A549 (cell line): ENCODE measurements at regions not wholly inside any gene's neighbourhood (a gene's known extent, or its start where the extent isn't known, plus 50 kb on each side); places are given as distances from the start of the nearest gene placed in this dataset.

ENCODE experiments used
- ATAC-seq, 2 experiments: fragments of 200-7000 bp in 1 of 2; fragments of >200 bp in 1 of 2; cut with Nextera tagmentation in 1 of 2; cut with Tn5 transposase in 1 of 2; 3 replicates each; pipeline versions ENCODE4 v1.8.0 to v1.9.1; 2018 to 2020; ENCODE audit warnings: mild to moderate bottlenecking in 1 of 2, moderate library complexity in 1 of 2
- CTCF ChIA-PET: fragments of 300-600 bp; sonication (Branson Sonifier 250); formaldehyde crosslinking; extraction: SDS; loops from one replicate; lab custom pipeline; 2021; ENCODE audit warnings: antibody characterized with exemption, inconsistent platforms; lab: Yijun Ruan, JAX
- POLR2A ChIA-PET: fragments of 350-600 bp; formaldehyde crosslinking; extraction: SDS; loops from one replicate; lab custom pipeline; 2021; ENCODE audit warnings: antibody characterized with exemption, inconsistent platforms; lab: Yijun Ruan, JAX
- DNase-seq, 2 experiments: peaks; one replicate each; pipeline versions ENCODE4 v3.0.0 to v3.0.0-alpha.2; 2011 to 2016; ENCODE audit warnings: low read depth in 1 of 2, low spot score in 1 of 2
- FAIRE-seq: peaks from 2 replicates; lab custom pipeline; 2011; peaks lifted over from hg19 to GRCh38; lab: Jason Lieb, UNC
- H3K27ac ChIP-seq, 2 experiments: fragments of >200 bp; sonication (Bioruptor Twin); formaldehyde crosslinking; 3 replicates each; pipeline ENCODE4 v1.5.1; 2016 to 2017
- H3K4me1 ChIP-seq: fragments of >200 bp; sonication (Bioruptor Twin); formaldehyde crosslinking; 3 replicates; pipeline ENCODE4 v1.6.1; 2016
- H3K4me2 ChIP-seq: fragments of >200 bp; sonication (Bioruptor Twin); formaldehyde crosslinking; 3 replicates; pipeline ENCODE4 v1.6.1; 2016
- H3K4me3 ChIP-seq: fragments of >200 bp; sonication (Bioruptor Twin); formaldehyde crosslinking; 3 replicates; pipeline ENCODE4 v1.5.1; 2016
- H3K9me3 ChIP-seq: fragments of >200 bp; sonication (Bioruptor Twin); formaldehyde crosslinking; 3 replicates; pipeline ENCODE4 v1.6.1; 2016
- BHLHE40 ChIP-seq: IDR thresholded peaks from 2 replicates; pipeline ENCODE4 v1.6.1; 2012; ENCODE audit warnings: low read depth, low read length, inconsistent platforms
- CBX8 ChIP-seq: fragments of 200-600 bp; sonication (generic); IDR thresholded peaks from 2 replicates; pipeline ENCODE4 v1.6.1; 2016
- CEBPB ChIP-seq, 2 experiments: fragments of >200 bp in 1 of 2; sonication (Bioruptor Twin) in 1 of 2; formaldehyde crosslinking in 1 of 2; IDR thresholded peaks; 2 replicates each; pipeline ENCODE4 v1.6.1; 2012 to 2016
- CHD4 ChIP-seq: fragments of 200-600 bp; sonication (generic); IDR thresholded peaks from 2 replicates; pipeline ENCODE4 v1.6.1; 2016; ENCODE audit warnings: antibody characterized with exemption, mild to moderate bottlenecking, borderline replicate concordance
- E2F6 ChIP-seq: IDR thresholded peaks from 2 replicates; pipeline ENCODE4 v1.6.1; 2012; ENCODE audit warnings: low read depth, borderline replicate concordance
- EHF ChIP-seq: fragments of 250-450 bp; sonication (Bioruptor Pico); IDR thresholded peaks from 2 replicates; pipeline ENCODE4 v1.5.0; 2020; ENCODE audit warnings: mild to moderate bottlenecking
- HDAC2 ChIP-seq: fragments of 200-600 bp; sonication (generic); IDR thresholded peaks from 2 replicates; pipeline ENCODE4 v1.6.1; 2016
- HOXB5 ChIP-seq: fragments of 250-450 bp; sonication (Bioruptor Pico); IDR thresholded peaks from 2 replicates; pipeline ENCODE4 v1.5.0; 2020; ENCODE audit warnings: mild to moderate bottlenecking, moderate library complexity
- KDM5A ChIP-seq: fragments of 200-600 bp; sonication (generic); IDR thresholded peaks from 2 replicates; pipeline ENCODE4 v1.6.1; 2016; ENCODE audit warnings: antibody characterized with exemption, mild to moderate bottlenecking
- MAFK ChIP-seq: fragments of 450-650 bp; IDR thresholded peaks from 2 replicates; pipeline ENCODE4 v1.6.1; 2014; ENCODE audit not compliant: partially characterized antibody
- MAZ ChIP-seq: fragments of 150-350 bp; IDR thresholded peaks from 2 replicates; pipeline ENCODE4 v1.6.1; 2014; ENCODE audit warnings: antibody characterized with exemption, low read depth, low read length, borderline replicate concordance
- NR3C1 ChIP-seq: fragments of >200 bp; sonication (Bioruptor Twin); formaldehyde crosslinking; IDR thresholded peaks from 3 replicates; pipeline ENCODE4 v1.6.1; 2017
- POLR2A ChIP-seq: IDR thresholded peaks from 2 replicates; pipeline ENCODE4 v1.6.1; 2012; ENCODE audit warnings: mild to moderate bottlenecking, low read length
- POLR2AphosphoS2 ChIP-seq: conservative IDR thresholded peaks from 2 replicates; pipeline ENCODE4 v1.6.1; 2012; ENCODE audit warnings: low read length, improper control_type of control experiment, inconsistent platforms
- RFX5 ChIP-seq: fragments of 450-650 bp; IDR thresholded peaks from 2 replicates; pipeline ENCODE4 v1.7.1; 2014; ENCODE audit warnings: antibody characterized with exemption, mild to moderate bottlenecking, moderate library complexity
- ZC3H11A ChIP-seq: fragments of 450-650 bp; IDR thresholded peaks from 2 replicates; pipeline ENCODE4 v1.6.1; 2014; ENCODE audit warnings: antibody characterized with exemption, mild to moderate bottlenecking
- ZSCAN20 ChIP-seq: fragments of 250-450 bp; sonication (Bioruptor Pico); IDR thresholded peaks from 2 replicates; pipeline ENCODE4 v1.8.0; 2022; ENCODE audit warnings: mild to moderate bottlenecking, moderate library complexity
- whole genome bisulfite sequencing: methylation state at CpG from one replicate; pipeline ENCODE4 v1.1.6; 2017; ENCODE audit errors: missing lambda C conversion rate; 5-methylcytosine and 5-hydroxymethylcytosine counted together
- TF ChIP-seq, protein P1 (sequence below): IDR thresholded peaks from 2 replicates; pipeline ENCODE4 v1.6.1; 2012
- TF ChIP-seq, protein P2 (sequence below): fragments of 150-350 bp; IDR thresholded peaks from 2 replicates; pipeline ENCODE4 v1.6.1; 2014; ENCODE audit warnings: low read depth, mild to moderate bottlenecking, low read length
- TF ChIP-seq, protein P3 (sequence below): fragments of >200 bp; sonication (Bioruptor Twin); formaldehyde crosslinking; IDR thresholded peaks from 3 replicates; pipeline ENCODE4 v1.5.1; 2016
- TF ChIP-seq, protein P4 (sequence below): fragments of 450-650 bp; IDR thresholded peaks from 2 replicates; pipeline ENCODE4 v1.6.1; 2014; ENCODE audit warnings: antibody characterized with exemption

- ATAC-seq (no peak), FAIRE-seq (no peak)
These were observed 72.7 kb upstream of the RPL34 start for GRCh38 chr4:108547682-108548081.

GRCh38 chr4:108546728-108547127 is 73.6 kb upstream of the RPL34 start:
- POLR2A ChIA-PET = no interaction called here
- H3K27ac ChIP-seq = no peak overlapping the region
- H3K4me2 ChIP-seq = no peak overlapping the region
- H3K4me3 ChIP-seq = no peak overlapping the region
- no peaks in the 10 kb centered on the region for H3K9me3 ChIP-seq
- no peaks in the 10 kb centered on the region for H3K4me1 ChIP-seq
- DNase-seq = no peak
- CTCF ChIA-PET = no interaction called here
- WGBS = 8% methylated on average over 1 of the region's 3 CpGs
- TF ChIP-seq, protein P1, sequence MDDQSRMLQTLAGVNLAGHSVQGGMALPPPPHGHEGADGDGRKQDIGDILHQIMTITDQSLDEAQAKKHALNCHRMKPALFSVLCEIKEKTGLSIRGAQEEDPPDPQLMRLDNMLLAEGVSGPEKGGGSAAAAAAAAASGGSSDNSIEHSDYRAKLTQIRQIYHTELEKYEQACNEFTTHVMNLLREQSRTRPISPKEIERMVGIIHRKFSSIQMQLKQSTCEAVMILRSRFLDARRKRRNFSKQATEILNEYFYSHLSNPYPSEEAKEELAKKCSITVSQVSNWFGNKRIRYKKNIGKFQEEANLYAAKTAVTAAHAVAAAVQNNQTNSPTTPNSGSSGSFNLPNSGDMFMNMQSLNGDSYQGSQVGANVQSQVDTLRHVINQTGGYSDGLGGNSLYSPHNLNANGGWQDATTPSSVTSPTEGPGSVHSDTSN = no peak
- TF ChIP-seq NR3C1 (no peak), HOXB5 (CRISPR knock-in tag) (no peak), MAFK (no peak), HDAC2 (no peak), CHD4 (no peak), MAZ (no peak), POLR2A (no peak), EHF (CRISPR knock-in tag) (no peak), E2F6 (no peak), ZC3H11A (no peak), BHLHE40 (no peak)
- TF ChIP-seq, protein P2, sequence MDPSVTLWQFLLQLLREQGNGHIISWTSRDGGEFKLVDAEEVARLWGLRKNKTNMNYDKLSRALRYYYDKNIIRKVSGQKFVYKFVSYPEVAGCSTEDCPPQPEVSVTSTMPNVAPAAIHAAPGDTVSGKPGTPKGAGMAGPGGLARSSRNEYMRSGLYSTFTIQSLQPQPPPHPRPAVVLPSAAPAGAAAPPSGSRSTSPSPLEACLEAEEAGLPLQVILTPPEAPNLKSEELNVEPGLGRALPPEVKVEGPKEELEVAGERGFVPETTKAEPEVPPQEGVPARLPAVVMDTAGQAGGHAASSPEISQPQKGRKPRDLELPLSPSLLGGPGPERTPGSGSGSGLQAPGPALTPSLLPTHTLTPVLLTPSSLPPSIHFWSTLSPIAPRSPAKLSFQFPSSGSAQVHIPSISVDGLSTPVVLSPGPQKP = no peak
- TF ChIP-seq, protein P3, sequence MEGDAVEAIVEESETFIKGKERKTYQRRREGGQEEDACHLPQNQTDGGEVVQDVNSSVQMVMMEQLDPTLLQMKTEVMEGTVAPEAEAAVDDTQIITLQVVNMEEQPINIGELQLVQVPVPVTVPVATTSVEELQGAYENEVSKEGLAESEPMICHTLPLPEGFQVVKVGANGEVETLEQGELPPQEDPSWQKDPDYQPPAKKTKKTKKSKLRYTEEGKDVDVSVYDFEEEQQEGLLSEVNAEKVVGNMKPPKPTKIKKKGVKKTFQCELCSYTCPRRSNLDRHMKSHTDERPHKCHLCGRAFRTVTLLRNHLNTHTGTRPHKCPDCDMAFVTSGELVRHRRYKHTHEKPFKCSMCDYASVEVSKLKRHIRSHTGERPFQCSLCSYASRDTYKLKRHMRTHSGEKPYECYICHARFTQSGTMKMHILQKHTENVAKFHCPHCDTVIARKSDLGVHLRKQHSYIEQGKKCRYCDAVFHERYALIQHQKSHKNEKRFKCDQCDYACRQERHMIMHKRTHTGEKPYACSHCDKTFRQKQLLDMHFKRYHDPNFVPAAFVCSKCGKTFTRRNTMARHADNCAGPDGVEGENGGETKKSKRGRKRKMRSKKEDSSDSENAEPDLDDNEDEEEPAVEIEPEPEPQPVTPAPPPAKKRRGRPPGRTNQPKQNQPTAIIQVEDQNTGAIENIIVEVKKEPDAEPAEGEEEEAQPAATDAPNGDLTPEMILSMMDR = no peak
- ATAC-seq = no peak
- no peak for FAIRE-seq

More at GRCh38 chr4:108547682-108548081, 72.7 kb upstream of the RPL34 start:
- TF ChIP-seq CBX8 (no peak), MAFK (no peak), ZC3H11A (no peak), KDM5A (no peak), EHF (CRISPR knock-in tag) (no peak), RFX5 (no peak)
- TF ChIP-seq, protein P4, sequence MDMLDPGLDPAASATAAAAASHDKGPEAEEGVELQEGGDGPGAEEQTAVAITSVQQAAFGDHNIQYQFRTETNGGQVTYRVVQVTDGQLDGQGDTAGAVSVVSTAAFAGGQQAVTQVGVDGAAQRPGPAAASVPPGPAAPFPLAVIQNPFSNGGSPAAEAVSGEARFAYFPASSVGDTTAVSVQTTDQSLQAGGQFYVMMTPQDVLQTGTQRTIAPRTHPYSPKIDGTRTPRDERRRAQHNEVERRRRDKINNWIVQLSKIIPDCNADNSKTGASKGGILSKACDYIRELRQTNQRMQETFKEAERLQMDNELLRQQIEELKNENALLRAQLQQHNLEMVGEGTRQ = no peak
- TF ChIP-seq, all 56 proteins: peak for 0
- H3K27ac ChIP-seq = no peak overlapping the region
- CTCF ChIA-PET = interaction anchor here (1.1 kb wide), 1 partner anchor 25 kb away, joined by 3 read pairs; no protein-coding TSS in a partner anchor
- H3K4me1 ChIP-seq = no peaks in the 10 kb centered on the region
- no peak overlapping the region for H3K4me2 ChIP-seq
- DNase-seq = no peak
- H3K9me3 ChIP-seq = no peaks in the 10 kb centered on the region
- POLR2A ChIA-PET = no interaction called here
- H3K4me3 ChIP-seq = no peak overlapping the region

GRCh38 chr4:108544481-108544880 is 75.9 kb upstream of the RPL34 start:
- peak in 1 of 2 experiments; percentile 2 for DNase-seq
- POLR2A ChIA-PET = no interaction called here

More at GRCh38 chr4:108544481-108544880, 75.9 kb upstream of the RPL34 start:
- Histone ChIP-seq H3K4me2 (no peak overlapping the region), H3K4me3 (no peak overlapping the region), H3K27ac (no peak overlapping the region), H3K4me1 (no peaks in the 10 kb centered on the region), H3K9me3 (no peaks in the 10 kb centered on the region)
- WGBS = 15% methylated on average over 4 of the region's 4 CpGs
- FAIRE-seq (no peak), ATAC-seq (no peak)
- CTCF ChIA-PET = interaction anchor here (1.4 kb wide), 1 partner anchor 27 kb away, joined by 3 read pairs; no protein-coding TSS in a partner anchor
- TF ChIP-seq POLR2AphosphoS2 (no peak), CEBPB (IDR thresholded peaks at IDR 0.05) (peak in 1 of 2 experiments; percentile 37; a peak in 1 of 4 replicates), ZSCAN20 (CRISPR knock-in tag) (no peak)
